ENCODE measurements at regions not wholly inside any gene's neighbourhood (a gene's known extent, or its start where the extent isn't known, plus 50 kb on each side); places are given as distances from the start of the nearest gene placed in this dataset.

DNA sequence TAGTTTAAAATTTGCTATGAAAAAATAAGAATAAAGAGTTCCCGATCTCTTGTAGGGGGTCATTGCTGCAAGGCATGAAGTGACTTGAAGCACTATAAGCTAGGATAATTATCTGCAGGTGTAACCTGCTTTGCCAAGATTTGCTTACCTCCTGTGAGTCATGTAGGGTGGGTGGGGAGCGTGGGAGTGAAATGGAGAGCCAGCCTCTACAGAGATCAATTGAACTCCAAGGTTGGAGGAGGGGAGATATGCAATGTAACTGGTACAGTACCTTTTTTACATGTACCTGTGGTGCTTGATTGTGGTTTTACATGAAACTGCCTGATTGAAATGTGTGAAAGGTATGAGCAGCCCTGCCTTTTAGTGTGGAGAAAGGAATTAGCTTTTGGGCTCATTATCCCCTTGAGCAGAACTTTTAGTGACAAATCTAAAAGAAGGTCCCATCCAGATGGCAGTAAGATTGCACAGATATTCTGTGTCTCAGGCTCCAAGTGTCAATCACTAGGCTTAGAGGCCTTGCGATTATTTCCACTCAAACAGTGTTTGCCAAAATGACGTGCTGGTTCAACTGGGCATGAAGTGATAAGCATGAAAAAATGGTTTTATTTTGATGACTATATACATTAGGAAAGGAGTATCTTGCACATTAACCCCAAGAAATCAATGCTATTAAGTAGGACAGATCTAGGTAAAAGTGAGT lies 138.6 kb upstream of the GRB10 start:
- TF ChIP-seq, protein P1, sequence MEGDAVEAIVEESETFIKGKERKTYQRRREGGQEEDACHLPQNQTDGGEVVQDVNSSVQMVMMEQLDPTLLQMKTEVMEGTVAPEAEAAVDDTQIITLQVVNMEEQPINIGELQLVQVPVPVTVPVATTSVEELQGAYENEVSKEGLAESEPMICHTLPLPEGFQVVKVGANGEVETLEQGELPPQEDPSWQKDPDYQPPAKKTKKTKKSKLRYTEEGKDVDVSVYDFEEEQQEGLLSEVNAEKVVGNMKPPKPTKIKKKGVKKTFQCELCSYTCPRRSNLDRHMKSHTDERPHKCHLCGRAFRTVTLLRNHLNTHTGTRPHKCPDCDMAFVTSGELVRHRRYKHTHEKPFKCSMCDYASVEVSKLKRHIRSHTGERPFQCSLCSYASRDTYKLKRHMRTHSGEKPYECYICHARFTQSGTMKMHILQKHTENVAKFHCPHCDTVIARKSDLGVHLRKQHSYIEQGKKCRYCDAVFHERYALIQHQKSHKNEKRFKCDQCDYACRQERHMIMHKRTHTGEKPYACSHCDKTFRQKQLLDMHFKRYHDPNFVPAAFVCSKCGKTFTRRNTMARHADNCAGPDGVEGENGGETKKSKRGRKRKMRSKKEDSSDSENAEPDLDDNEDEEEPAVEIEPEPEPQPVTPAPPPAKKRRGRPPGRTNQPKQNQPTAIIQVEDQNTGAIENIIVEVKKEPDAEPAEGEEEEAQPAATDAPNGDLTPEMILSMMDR (IDR thresholded peaks at IDR 0.05 in 4 of 5, conservative IDR thresholded peaks at IDR 0.05 in 1 of 5): no peak
- TF ChIP-seq POLR2A (IDR thresholded peaks at IDR 0.05): no peak

Data from gastrocnemius medialis (tissue), 4 donors.